ENCODE measurements at regions not wholly inside any gene's neighbourhood (a gene's known extent, or its start where the extent isn't known, plus 50 kb on each side); places are given as distances from the start of the nearest gene placed in this dataset.

DNA sequence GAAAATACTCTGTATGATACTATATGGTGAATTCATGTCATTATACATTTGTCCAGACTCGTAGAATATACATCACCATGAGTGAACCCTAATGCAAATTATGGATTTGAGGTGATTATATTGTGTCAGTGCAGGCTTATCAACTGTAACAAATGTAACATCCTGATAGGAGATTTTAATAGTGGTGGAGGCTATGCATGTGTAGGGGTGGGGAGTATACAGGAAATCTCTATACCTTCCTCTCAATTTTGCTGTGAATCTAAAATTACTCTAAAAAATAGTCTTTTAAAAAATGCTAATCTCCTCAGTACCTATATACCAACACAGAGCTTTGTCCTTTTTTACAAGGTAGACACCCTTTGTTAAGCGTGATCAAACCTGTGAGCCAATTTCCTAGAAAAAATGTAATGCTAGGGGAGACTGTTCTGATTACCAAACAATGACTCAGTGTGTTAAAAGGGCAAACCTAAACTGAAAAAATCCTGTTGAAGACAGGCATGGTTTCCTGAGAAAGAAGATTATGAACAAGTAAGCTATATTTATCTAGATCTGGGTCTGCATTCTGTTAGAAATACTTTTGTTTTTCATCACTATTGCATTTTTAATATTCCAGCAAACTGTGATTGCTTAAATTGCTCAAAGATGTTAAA lies 170.9 kb downstream of the DUSP6 start:
- DNase-seq = peak; percentile 37

DNA sequence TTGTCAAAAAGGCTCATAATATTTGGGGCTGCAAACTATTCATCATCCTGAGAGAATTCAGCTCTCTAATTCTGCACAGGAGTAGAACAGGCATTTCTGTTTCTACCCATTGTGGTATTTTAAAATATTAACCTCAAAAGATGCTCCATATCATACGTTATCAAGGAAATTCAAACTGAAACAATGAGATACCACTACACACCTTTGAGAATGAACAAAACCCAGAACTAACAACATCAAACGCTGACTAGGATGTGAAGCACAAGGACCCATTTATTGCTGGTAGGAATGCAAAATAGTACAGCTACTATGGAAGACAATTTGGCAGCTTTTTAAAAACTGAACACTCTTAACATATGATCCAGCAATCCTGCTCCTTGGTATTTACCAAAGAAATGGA lies 171.8 kb downstream of the DUSP6 start:
- no peak for DNase-seq

DNA sequence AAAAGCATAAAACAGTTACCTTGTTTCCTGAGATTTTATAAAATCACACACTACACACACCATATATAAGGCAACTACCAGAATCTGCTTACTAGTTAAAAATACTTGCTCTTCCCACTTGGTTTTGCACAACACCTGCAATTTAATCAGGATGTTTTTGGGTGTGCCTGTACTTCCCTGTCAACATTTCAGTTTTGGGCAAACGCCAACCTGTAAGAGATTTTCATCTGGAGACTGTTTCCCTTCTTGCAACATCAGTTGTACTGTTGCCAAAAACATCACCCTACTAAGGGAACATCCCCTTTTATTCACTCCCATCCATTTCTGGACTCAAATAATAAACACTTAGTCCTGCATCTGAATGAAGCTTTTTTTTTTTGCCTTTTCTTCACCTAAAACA lies 172.3 kb downstream of the DUSP6 start:
- DNase-seq = peak; percentile 70

DNA sequence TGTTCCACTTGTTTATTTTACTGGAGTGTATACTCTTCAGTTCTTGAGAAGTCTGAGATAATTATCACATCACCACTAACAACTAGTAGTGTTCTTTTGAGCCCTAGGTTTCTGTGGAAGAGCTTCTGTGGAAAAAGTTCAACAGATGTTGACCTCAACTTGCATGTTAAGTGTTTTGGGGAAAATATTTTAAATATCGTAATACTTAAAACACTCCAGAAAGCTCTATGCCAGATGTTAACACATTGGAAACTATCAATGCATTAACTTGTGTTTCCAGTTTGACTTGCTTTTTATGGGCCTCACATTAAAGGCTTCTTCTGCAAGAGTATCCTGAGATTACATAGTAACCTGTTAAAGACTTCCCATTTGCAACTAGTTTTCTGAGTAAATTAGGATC lies 173.1 kb downstream of the DUSP6 start:
- no peak for DNase-seq

DNA sequence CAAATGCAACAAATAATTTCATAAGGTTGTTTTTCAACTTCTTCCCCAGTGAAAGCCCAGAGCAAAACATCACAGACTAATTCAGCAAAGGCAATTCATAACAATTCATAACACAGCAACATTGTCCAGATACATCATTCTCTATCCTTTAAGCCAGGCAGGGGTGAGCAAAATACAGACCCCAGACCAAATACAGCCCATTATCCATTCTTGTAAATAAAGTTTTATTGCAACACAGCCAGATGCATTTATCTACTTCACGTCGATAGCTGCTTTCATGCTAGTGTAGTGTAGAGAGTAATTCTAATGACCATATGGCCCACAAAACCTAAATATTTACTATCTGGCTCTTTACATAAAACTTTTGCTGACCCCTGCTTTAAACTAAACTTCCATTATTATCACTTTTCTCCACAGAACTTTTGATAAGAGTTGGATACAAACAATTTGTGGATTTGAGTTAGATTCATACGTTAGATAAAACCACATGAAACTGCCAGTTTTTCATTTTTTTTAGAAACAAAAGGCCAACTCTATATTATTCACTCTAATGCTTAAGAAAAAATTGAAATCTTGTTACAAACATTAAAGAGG lies 174.4 kb downstream of the DUSP6 start:
- no peak for DNase-seq

DNA sequence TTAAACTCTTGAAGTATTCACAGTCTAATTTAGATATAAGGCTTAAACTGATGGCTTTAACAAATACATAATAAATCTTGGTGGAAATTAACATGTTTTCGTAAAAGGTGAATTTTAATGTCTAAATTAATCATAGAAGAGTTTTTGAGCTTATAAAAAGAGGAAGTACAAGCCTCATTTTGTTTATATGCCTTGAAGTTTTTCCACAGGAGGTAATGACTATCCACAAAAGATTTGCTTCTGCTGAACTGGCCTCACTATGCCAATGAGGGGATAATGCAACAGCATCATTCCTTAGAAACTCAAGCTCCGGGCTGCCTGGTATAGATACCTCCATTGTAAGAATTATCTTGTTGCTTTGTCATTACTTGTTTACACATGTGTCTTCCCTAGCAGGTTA lies 175.6 kb downstream of the DUSP6 start:
- peak; percentile 37 for DNase-seq

DNA sequence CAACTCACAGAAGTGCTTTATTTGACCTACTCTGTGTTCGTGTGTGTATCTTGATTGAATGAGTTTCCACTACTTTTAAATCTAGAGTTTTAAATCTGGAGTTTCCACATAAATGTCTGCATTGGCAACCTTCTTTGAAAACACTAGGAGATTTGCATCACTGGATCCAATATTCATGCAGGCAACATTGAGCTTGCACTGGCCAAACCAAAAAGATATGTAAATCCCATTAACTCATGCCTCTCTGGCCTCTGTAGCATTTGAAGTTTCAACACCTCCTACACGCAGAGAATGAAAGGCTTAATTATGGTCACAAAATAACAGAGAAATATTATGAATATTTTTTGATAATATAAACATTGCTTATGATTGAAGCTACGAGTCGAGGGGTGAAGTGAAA lies 178.6 kb downstream of the DUSP6 start:
- DNase-seq = no peak

DNA sequence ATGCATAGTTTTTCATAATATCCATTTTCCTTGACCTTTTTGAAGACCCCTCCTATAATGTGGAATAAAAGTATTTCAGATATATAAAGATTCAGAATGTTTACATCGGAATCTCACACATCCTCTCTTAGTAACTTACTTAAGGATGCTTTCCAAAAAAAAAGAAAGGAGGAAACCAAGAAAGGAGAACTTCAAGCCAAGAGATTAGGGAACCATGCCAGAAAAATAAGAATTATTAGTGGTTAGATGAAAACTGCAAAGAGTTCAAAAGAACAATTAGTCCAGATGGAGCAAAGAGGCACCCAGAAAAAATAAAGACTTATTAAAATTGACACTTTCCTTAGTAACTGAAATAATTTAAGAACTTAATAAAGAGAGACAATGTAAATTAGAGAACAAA lies 179.2 kb downstream of the DUSP6 start:
- peak; percentile 28 for DNase-seq

DNA sequence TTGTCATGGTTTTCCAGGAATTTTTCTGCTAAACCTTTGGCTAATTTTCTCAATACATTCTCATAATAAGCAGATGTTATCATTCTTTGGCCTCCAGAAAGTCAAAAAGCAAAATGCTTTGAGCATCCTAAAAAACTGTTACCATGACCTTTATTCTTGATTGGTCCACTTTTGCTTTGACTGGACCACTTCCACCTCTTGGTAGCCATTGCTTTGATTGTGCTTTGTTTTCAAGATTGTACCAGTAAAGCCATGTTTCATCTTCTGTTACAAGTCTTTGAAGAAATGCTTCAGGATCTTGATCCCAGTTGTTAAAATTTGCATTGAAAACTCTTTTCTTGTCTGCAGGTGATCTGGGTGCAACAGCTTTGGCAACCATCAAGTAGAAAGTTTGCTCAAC lies 180.1 kb downstream of the DUSP6 start:
- DNase-seq = no peak

DNA sequence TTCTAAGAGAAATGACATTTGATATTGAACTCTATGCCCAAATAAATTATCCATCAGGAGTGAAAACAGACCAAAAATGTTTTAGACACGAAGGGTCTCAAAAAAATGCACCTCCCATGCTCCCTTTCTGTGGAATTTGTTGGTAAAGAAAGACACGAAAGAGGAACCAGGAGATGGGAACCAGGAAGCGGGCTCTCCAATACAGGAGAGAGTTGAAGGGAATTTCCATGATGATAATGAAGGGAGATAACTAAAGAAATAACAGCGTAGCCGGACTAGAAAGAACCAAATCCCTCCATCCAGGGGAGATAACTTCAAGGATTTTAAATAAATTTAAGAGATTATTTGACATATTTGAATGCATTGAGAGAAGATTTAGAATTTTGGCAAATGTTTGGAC lies 183.0 kb downstream of the DUSP6 start:
- no peak for DNase-seq

DNA sequence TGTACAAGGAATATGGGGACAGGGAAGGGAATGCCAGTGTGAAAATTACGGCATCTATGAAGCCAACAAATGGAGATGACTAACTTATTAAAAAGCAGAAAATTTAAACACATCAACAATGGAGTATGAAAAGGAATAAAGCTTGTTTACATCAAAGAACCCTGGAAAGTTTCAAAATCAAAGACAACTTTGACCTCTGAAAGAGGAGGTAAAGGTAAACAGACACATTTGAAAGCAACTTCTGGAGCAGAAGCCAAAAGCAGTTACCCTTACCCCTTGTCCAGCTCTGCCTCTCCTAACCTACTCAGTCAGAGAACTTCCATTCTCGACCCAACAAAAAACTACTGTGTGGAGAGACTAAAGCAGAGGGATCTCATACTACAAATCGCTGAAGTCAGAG lies 184.3 kb downstream of the DUSP6 start:
- DNase-seq = no peak

DNA sequence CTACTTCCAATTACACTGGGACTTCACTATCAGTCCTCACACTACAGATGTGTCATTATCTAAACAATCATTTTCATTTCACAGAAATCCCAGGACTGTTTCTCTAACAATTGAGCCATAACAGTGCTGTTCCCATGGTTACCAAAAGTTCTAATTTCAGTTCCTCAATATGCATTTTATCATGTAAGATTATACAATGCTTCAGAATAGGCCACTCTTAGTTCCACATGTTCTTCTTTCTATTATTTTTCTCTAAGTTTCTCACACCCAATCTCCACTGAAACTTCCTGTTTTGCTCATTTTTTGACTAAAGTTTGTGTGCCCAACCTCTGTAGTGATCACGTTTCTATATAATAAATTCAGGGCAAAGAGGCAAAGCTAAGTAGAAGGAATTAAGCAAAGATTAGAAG lies 185.8 kb downstream of the DUSP6 start:
- peak; percentile 99 for DNase-seq

DNA sequence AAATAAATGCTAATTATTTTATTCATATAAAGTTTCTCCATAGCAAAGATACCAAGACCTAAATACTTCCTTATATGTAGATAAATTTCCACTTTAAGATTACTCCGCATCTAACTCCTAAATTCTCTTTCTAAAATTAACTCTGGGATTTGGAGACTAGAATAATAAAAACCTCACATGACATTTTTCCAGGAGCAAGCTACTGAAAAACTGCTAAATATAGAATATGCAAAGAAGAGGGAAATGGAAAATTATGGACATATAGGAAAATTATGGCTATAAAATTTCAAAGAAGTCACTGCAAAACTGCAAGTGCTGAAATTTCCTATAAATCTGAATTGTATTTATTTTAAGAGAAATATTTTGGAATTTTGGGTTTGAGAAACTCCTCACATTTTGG lies 186.2 kb downstream of the DUSP6 start:
- no peak for DNase-seq

DNA sequence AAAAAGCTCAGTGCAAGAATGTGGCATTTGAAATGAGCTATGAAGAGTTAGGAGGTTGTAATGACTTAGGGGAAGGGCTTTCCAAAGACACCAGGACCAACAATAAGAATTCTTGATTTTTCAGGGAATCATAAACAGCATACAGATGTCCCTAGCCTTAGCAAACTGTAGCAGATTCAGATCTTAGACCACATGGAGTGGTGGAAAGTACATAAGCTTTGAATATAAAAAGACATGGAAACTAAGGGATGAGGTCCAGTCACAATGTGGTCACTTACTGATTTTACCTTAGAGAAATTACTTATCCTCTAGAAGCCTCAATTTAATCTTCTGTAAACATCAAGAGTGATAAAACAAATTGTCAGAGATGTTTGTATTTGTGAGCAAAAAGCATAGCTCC lies 186.6 kb downstream of the DUSP6 start:
- DNase-seq = no peak

DNA sequence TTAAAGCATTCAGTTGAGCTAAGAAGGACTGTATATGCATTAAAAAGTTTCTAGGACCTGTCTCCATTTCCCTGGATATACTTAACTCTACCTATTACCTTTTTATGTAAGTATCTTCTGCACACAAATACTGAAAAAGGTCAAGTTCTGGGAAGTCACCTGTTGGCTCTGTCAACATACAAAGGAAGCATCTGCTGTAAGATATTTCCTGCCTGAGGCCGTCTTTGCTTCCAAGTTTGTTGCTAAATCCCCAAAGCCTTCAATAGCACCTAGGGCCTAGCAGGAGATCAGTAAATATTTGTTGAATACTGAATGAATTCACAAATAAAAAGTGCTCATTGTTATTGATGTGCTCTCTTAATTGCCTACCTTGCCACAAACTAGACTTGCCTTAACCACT lies 188.4 kb downstream of the DUSP6 start:
- no peak for DNase-seq

DNA sequence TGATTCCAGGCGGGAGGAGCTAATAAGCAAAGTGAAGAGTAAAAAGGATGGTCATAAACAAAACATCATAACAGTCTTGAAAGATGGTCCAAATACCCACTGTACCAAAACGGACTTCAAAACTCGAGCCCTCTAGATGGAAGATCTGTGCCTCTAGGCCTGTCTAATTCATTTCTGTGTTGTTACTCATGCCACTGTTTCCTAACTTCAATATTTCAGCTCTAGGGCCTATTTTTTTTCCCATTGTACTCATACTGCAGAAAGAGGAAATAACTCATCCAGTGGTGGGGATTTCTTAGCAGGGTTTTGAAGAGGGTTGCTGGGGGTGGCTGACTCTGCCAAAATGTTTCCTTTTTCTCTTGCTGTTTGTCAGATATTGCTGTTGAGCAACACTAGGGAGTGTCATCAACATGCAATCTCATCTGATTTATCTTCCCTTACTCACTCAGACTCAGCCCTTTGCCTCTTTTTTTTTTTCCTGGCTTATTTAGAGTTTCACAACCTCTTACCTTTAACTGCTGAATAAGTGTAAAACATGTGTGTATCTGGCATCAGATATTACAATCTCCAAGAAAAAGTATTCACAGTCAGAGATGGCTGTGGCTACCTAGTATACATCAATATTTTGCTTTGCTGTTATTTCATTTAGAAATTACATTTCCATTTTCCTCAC lies 189.6 kb downstream of the DUSP6 start:
- DNase-seq = peak; percentile 100

DNA sequence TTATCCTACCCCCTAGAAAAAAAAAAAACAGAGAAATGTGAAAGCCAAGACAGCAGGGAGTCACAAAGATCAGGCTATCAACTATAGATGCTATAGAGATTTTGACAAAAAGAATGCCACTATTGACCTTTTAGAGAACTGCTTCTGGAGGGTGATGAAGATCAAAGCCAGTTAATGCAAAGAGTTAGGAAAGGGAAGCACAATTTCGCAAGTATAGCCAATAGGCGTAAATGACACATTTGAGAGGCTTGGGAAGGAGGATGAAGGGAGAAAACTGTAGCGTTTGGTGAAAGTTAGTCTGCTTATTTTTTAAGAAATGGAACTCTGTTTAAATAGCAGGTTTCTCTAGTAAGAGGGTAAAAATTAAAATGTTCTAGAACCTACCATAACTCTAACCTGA lies 190.7 kb downstream of the DUSP6 start:
- peak; percentile 61 for DNase-seq

DNA sequence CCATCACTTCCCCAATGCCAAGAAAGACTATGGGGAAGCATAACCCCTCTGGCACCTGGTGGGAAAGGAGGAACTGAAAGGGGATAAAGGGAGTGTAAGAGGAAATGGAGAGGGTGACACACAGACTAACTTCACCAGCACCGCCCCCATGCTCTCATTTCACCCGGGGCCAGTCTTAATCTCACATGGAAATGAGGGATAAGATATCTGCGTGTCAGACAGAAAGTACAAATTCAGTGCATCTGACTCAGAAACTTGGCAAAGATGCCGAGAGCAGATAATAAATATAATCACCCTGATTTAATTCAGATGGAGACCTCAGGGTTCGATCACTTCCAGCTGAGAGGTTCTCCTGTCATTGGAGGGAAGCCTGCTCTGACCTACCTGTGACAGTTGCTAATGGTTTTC lies 191.6 kb downstream of the DUSP6 start:
- DNase-seq = peak; percentile 99

DNA sequence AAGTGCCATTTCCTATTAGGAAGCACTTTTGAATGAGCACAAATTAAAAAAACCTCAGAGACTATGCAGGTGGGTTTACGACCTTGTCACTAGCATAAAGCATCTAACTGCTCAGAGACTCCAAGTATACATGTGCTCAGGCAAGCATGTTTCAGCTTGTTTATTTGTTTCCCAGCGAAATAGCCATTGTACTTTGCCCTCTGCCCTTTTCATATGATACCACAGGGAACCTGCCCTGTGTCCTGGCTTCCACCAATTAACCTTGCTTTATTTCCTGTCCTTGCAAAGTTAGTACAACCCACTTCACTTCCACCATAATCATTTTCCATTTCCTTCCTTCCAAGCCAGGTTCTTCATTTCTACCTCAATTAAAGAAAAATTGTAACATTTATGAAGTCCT lies 194.9 kb downstream of the DUSP6 start:
- no peak for DNase-seq

DNA sequence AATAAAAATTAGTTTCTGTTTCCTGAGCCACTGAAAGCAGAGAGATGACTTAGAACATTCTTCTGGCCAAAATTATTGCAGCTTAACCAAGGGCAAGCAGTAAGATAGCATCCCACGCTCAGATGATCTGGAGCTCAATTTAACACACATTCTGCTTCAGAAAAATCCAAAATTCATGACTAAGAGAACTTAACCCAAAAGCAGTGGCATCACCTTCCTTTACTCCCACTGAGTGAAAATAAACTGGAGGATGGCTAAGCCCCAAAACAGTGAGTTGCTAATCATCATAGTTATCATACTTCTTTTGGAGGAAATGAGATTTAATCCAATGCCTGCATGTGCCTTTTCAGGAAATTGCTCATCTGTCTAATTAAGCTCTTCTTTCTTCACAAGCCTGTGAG lies 195.4 kb downstream of the DUSP6 start:
- peak; percentile 80 for DNase-seq

DNA sequence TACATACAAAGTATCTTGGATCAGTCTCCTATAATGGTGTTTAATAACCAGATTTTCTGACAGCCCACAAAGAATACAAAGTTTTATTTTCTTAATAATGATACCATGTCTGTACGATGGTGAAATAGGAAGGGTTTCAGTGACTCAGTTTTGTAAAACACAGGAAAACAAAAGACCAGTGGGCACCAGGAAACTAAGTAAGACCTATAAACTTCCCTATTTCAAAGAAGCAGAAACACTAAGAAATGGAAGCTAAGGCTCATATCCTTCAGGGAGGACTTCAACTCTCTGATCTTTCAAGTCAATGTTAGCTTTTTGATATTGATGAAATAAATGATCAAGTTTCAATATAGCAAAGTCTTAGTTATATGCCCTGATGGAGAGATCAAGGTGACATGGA lies 196.0 kb downstream of the DUSP6 start:
- peak; percentile 87 for DNase-seq

DNA sequence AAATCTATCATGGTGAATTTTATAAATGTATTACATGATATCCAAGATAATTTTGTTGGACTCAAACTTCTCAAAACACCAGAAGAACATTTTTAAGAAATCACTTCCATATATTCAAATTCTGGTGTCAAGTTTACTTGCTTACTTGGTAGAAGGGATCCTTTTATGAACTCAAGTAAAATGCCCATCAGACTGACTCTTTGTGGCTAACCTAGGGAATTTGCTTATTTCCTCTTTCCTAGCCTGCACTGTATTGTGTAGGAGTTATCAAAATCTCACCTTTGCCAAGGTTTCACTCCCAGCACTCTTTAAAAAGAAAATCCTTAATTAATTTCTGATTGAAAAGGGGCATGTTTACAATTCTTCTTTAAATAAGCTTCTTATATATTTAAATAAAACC lies 196.5 kb downstream of the DUSP6 start:
- DNase-seq = peak; percentile 45

DNA sequence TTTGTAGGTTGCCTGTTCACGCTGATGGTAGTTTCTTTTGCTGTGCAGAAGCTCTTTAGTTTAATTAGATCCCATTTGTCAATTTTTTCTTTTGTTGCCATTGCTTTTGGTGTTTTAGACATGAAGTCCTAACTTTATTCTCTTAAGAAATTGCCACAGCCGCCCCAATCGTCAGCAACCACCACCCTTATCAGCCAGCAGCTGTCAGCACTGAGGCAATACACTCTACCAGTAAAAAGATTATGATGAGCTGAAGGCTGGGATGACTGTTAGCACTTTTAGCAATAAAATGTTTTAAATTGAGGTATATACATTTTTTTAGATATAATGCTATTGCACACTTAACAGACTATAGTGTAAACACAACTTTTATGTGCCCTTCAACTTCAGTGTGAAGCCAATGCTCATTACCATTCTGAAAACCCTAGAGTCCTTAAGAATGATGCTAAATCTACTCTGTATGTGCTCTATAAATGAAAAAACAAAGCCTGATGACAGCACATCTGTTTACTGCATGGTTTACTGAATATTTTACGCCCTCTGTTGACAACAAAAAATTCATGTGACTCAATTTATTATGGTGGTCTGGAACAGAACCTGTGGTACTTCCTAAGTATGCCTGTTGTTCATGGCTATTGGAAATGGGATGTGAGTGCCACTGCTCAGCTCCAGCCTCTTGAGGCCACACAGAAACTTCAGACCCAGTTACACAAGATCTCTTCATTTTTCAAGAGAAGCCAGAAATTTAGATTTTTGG lies 197.4 kb downstream of the DUSP6 start:
- no peak for DNase-seq

DNA sequence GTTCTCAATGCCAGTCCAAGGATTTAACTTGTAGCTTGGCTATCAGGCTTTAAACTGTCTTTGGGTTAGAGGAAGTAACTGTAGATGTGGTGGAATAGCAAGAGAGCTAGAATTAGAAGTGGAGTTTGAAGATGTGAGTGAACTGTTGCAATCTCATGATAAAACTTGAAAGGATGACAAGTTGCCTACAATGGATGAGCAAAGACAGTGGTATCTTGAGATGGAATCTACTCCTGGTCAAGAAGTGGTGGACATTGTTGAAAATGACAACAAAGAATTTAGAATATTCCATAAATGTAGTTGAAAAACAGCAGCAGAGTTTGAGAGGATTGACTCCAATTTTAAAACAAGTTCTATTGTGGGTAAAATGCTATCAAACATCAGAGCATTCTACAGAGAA lies 199.0 kb downstream of the DUSP6 start:
- peak; percentile 78 for DNase-seq
